AG04450 (cell line): ENCODE measurements at regions not wholly inside any gene's neighbourhood (a gene's known extent, or its start where the extent isn't known, plus 50 kb on each side); places are given as distances from the start of the nearest gene placed in this dataset.
"Not testable (repeated sequence)": the region's sequence is repeated elsewhere in the genome, so short reads cannot be mapped to it uniquely, and the experiment has no call there.

Experiments used
- CTCF ChIA-PET: fragments of 300-600, 350-600 bp; formaldehyde crosslinking; extraction: SDS; loops from one replicate; lab custom pipeline; 2022; ENCODE audit warnings: antibody characterized with exemption, inconsistent platforms; lab: Charles Lee
- POLR2A ChIA-PET: fragments of 350-600 bp; formaldehyde crosslinking; extraction: SDS; loops from one replicate; lab custom pipeline; 2021; ENCODE audit warnings: antibody characterized with exemption, inconsistent platforms; lab: Yijun Ruan, JAX
- DNase-seq: peaks from one replicate; pipeline ENCODE4 v3.0.0-alpha.2; 2011; ENCODE audit warnings: low read depth, low spot score
- H3K27ac ChIP-seq: one replicate; pipeline ENCODE4 v1.5.1; 2012; ENCODE audit warnings: low read depth, low read length, control low read depth
- H3K27me3 ChIP-seq: one replicate; pipeline ENCODE4 v1.6.0; 2012; ENCODE audit warnings: low read length; ENCODE audit not compliant: control insufficient read depth, insufficient read depth
- H3K4me3 ChIP-seq: 2 replicates; pipeline ENCODE4 v1.5.1; 2011; ENCODE audit warnings: mild to moderate bottlenecking, low read depth, low read length, control low read depth
- H3K9me3 ChIP-seq: 2 replicates; pipeline ENCODE4 v1.5.1; 2012; ENCODE audit warnings: low read length; ENCODE audit not compliant: control insufficient read depth, insufficient read depth
- TF ChIP-seq, protein P1 (sequence below): IDR thresholded peaks from 2 replicates; pipeline ENCODE4 v1.5.1; 2011; ENCODE audit warnings: low read depth, low read length, control low read depth, inconsistent platforms

DNA sequence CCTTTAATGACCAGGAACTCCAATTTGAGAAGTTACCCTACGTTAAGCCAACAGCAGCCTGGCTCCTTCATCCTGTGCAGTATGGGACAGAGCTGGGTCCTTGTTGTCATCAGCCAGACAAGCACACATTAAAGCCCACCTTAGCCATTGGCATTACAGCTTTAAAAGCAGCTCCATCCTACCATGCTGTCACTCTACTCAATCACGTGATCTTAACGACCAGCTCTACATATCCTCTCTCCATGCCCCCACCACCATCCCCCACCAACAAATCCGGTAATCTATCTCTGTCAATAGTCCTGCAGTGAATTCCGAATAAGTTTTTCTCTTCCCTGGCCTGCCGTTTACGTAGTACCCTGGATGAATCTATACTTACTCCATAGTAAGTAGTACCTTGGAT lies 82.9 kb upstream of the DGKG start:
- Histone ChIP-seq H3K27ac (no peak overlapping the region), H3K4me3 (no peak overlapping the region), H3K27me3 (no peaks in the 10 kb centered on the region), H3K9me3 (no peaks in the 10 kb centered on the region)
- DNase-seq, result no peak
- POLR2A ChIA-PET, result no interaction called here
- CTCF ChIA-PET, result interaction anchor here (0.6 kb wide), 1 partner anchor 96 kb away, joined by 3 read pairs; no protein-coding TSS in a partner anchor
- TF ChIP-seq, protein P1, sequence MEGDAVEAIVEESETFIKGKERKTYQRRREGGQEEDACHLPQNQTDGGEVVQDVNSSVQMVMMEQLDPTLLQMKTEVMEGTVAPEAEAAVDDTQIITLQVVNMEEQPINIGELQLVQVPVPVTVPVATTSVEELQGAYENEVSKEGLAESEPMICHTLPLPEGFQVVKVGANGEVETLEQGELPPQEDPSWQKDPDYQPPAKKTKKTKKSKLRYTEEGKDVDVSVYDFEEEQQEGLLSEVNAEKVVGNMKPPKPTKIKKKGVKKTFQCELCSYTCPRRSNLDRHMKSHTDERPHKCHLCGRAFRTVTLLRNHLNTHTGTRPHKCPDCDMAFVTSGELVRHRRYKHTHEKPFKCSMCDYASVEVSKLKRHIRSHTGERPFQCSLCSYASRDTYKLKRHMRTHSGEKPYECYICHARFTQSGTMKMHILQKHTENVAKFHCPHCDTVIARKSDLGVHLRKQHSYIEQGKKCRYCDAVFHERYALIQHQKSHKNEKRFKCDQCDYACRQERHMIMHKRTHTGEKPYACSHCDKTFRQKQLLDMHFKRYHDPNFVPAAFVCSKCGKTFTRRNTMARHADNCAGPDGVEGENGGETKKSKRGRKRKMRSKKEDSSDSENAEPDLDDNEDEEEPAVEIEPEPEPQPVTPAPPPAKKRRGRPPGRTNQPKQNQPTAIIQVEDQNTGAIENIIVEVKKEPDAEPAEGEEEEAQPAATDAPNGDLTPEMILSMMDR, result no peak

DNA sequence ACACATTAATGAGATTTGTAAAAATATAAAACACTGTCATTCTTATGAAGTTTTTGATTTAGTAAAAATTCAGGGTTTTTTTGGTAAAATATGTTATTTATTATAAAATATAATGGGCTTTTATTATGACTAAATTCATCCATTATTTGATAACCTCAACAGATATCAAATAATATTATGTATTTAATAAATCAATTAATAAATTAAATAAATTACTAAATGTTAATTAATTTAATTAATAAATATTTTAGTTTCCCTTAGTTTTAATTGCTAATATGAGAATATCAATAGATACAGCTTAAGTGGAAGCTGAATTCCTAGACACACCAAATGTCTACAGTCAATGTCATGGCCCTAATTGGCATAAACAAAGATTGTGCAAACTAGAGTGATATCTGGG lies 82.3 kb upstream of the DGKG start:
- Histone ChIP-seq H3K4me3 (no peak overlapping the region), H3K27ac (no peak overlapping the region), H3K9me3 (no peaks in the 10 kb centered on the region), H3K27me3 (no peaks in the 10 kb centered on the region)
- TF ChIP-seq, protein P1, result no peak
- ChIA-PET POLR2A (no interaction called here), CTCF (no interaction called here)
- no peak for DNase-seq

DNA sequence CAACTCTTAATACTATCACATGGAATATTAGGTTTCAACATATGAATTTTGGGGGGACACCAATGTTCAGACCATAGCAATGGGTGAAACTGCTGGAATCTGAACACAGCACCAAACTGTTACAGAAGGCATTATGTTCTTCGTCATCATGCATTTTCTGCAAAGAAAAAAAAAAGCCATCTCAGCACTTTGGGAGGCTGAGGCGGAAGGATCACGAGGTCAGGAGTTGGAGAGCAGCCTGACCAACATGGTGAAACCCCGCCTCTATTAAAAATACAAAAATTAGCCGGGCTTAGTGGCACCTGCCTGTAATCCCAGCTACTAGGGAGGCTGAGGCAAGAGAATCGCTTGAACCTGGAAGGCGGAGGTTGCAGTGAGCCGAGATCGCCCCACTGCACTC lies 80.9 kb upstream of the DGKG start:
- H3K27me3 ChIP-seq, H3K27ac ChIP-seq, H3K4me3 ChIP-seq, DNase-seq, POLR2A ChIA-PET, CTCF ChIA-PET, H3K9me3 ChIP-seq: not testable (repeated sequence)

DNA sequence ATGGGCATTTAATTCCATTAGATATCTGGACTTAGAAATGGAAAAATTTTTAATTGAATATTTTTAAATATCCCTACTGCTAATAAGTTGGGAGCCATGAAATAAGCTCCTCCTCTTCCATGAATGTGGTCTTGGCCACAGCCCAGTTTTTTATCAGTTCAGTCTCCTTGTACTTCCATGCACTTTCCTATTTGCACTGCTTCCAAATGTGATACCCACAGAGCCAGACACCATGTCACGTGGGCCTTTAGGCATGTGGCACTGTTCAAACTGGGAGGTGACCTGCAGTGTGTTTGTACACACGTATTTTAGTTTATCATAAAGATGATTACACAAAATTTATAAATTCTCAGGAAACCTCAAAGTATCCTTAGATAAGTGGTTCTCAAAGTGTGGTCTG lies 80.1 kb upstream of the DGKG start:
- ChIA-PET CTCF (no interaction called here), POLR2A (no interaction called here)
- Histone ChIP-seq H3K9me3 (no peaks in the 10 kb centered on the region), H3K4me3 (no peak overlapping the region), H3K27ac (no peak overlapping the region), H3K27me3 (no peaks in the 10 kb centered on the region)
- TF ChIP-seq, protein P1, result no peak
- no peak for DNase-seq

DNA sequence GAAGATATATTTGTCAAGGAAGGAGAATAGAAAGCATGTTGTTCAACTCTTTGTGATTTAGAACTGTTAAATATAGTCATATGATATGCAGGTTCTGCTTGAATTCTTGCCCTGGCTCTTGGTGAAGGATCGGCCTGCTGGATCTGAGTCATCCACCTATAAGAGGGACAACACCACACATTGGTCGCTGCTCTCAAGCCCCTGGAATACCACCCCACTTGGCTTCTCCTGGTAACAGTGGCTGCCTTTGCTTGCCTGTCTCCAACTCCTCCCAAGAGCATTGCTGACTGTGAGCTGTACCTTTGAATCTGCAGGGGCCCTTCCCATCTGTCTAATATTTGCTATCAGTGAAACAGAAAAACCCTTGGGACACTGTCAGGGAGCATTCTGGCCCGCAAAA lies 78.9 kb upstream of the DGKG start:
- TF ChIP-seq, protein P1, result no peak
- Histone ChIP-seq H3K27ac (no peak overlapping the region), H3K9me3 (no peaks in the 10 kb centered on the region), H3K4me3 (no peak overlapping the region), H3K27me3 (no peaks in the 10 kb centered on the region)
- CTCF ChIA-PET, result no interaction called here
- DNase-seq, result no peak
- POLR2A ChIA-PET, result no interaction called here

DNA sequence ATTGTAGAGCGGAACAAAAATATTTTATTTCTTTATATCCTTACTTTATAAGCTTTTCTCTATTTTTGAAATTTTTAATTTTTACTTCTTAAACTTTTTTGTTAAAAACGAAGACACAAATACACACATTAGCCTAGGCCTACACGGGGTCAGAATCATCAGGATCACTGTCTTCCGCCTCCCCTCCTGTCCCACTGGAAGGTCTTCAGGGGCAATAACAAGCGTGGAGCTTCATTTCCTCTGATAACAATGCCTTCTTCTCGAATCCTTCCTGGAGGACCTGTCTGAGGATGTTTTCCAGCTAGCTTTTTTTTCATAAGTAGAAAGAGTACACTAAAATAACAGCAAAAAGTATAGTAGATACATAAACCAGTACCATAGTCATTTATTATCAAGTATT lies 77.7 kb upstream of the DGKG start:
- Histone ChIP-seq H3K4me3 (no peak overlapping the region), H3K27me3 (no peaks in the 10 kb centered on the region), H3K9me3 (no peaks in the 10 kb centered on the region; the same call in 1 of the 2 replicates), H3K27ac (no peak overlapping the region)
- TF ChIP-seq, protein P1, result no peak
- CTCF ChIA-PET, result interaction anchor here (1.1 kb wide), 1 partner anchor 101 kb away, joined by 3 read pairs; no protein-coding TSS in a partner anchor
- no peak for DNase-seq
- POLR2A ChIA-PET, result no interaction called here

DNA sequence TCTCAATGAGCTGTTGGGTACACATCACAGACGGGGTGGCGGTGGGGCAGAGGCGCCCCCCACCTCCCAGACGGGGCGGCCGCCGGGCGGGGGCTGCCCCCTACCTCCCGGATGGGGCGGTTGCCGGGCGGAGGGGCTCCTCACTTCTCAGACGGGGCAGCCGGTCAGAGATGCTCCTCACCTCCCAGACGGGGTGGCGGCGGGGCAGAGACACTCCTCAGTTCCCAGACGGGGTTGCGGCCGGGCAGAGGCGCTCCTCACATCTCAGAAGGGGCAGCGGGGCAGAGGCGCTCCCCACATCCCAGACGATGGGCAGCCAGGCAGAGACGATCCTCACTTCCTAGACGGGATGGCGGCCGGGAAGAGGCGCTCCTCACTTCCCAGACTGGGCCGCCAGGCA lies 73.3 kb upstream of the DGKG start:
- DNase-seq, H3K27ac ChIP-seq, CTCF ChIA-PET, H3K4me3 ChIP-seq, POLR2A ChIA-PET, H3K9me3 ChIP-seq, H3K27me3 ChIP-seq: not testable (repeated sequence)
